Fibroblast of skin of scalp (primary cell): ENCODE measurements at regions not wholly inside any gene's neighbourhood (a gene's known extent, or its start where the extent isn't known, plus 50 kb on each side); places are given as distances from the start of the nearest gene placed in this dataset.
"Not testable (repeated sequence)": the region's sequence is repeated elsewhere in the genome, so short reads cannot be mapped to it uniquely, and the experiment has no call there.

Experiments used
- DNase-seq: peaks from one replicate; pipeline ENCODE4 v3.0.0-alpha.2; 2013

- DNase-seq: peak; percentile 25
Measured at GRCh38 chr6:74705451-74705850, 500.4 kb downstream of the COL12A1 start.

GRCh38 chr6:74704540-74704939 is 501.3 kb downstream of the COL12A1 start:
- not testable (repeated sequence) for DNase-seq

GRCh38 chr6:74690365-74690764 is 515.5 kb downstream of the COL12A1 start:
- peak; percentile 24 for DNase-seq

GRCh38 chr6:74689601-74690000 is 516.3 kb downstream of the COL12A1 start:
- DNase-seq: no peak

GRCh38 chr6:74677463-74677862 is 528.4 kb downstream of the COL12A1 start:
- DNase-seq: no peak

- no peak for DNase-seq
Measured at GRCh38 chr6:74676906-74677305, 528.9 kb downstream of the COL12A1 start.

GRCh38 chr6:74674377-74674776 is 531.5 kb downstream of the COL12A1 start:
- DNase-seq: no peak

- DNase-seq: peak; percentile 97
Measured at GRCh38 chr6:74671558-74672025, 534.3 kb downstream of the COL12A1 start.

GRCh38 chr6:74658391-74658790 is 547.5 kb downstream of the COL12A1 start:
- DNase-seq: peak; percentile 15

GRCh38 chr6:74657931-74658330 is 547.9 kb downstream of the COL12A1 start:
- no peak for DNase-seq

GRCh38 chr6:74657011-74657410 is 548.8 kb downstream of the COL12A1 start:
- peak; percentile 62 for DNase-seq

- DNase-seq: no peak
Measured at GRCh38 chr6:74656453-74656852, 549.4 kb downstream of the COL12A1 start.

GRCh38 chr6:74654296-74654695 is 551.6 kb downstream of the COL12A1 start:
- DNase-seq: no peak

GRCh38 chr6:74651948-74652842 is 553.7 kb downstream of the COL12A1 start:
- peak; percentile 63 for DNase-seq

GRCh38 chr6:74650668-74651067 is 555.2 kb downstream of the COL12A1 start:
- no peak for DNase-seq

GRCh38 chr6:74646461-74646860 is 559.4 kb downstream of the COL12A1 start:
- no peak for DNase-seq

- DNase-seq: no peak
Measured at GRCh38 chr6:74645108-74645849, 560.6 kb downstream of the COL12A1 start.

GRCh38 chr6:74642101-74642500 is 563.8 kb downstream of the COL12A1 start:
- no peak for DNase-seq

GRCh38 chr6:74638412-74638811 is 567.4 kb downstream of the COL12A1 start:
- peak; percentile 62 for DNase-seq

- no peak for DNase-seq
Measured at GRCh38 chr6:74632196-74632875, 573.5 kb downstream of the COL12A1 start.

- no peak for DNase-seq
Measured at GRCh38 chr6:74631564-74631963, 574.3 kb downstream of the COL12A1 start.

- DNase-seq: no peak
Measured at GRCh38 chr6:74626288-74626687, 579.6 kb downstream of the COL12A1 start.

GRCh38 chr6:74623027-74623426 is 582.8 kb downstream of the COL12A1 start:
- no peak for DNase-seq
